ENCODE measurements at regions not wholly inside any gene's neighbourhood (a gene's known extent, or its start where the extent isn't known, plus 50 kb on each side); places are given as distances from the start of the nearest gene placed in this dataset.

DNA sequence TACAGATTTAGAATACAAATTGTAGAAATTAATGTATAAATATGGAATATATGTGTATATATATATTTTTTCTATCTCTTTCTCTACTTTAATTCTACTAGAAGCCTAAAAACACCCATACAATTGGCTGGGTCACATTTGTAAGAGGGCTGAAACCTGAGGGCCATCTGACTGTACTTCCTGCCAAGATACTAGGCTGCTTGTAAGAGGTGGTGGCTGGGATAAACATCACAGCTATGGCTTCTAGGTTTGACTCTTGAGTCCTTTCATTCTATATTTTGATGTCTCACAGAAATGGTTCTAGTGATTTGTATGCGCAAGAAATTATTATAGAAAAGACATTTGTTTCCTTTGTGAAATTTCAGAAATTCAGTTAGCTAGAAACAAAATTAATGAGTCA, 1155.2 kb upstream of the B3GALT2 start:
- no peak for DNase-seq (ENCODE audit: low read depth)
- H3K4me3 ChIP-seq (ENCODE audit: low read depth, low read length) = no peak overlapping the region
- TF ChIP-seq, protein P1, sequence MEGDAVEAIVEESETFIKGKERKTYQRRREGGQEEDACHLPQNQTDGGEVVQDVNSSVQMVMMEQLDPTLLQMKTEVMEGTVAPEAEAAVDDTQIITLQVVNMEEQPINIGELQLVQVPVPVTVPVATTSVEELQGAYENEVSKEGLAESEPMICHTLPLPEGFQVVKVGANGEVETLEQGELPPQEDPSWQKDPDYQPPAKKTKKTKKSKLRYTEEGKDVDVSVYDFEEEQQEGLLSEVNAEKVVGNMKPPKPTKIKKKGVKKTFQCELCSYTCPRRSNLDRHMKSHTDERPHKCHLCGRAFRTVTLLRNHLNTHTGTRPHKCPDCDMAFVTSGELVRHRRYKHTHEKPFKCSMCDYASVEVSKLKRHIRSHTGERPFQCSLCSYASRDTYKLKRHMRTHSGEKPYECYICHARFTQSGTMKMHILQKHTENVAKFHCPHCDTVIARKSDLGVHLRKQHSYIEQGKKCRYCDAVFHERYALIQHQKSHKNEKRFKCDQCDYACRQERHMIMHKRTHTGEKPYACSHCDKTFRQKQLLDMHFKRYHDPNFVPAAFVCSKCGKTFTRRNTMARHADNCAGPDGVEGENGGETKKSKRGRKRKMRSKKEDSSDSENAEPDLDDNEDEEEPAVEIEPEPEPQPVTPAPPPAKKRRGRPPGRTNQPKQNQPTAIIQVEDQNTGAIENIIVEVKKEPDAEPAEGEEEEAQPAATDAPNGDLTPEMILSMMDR (IDR thresholded peaks at IDR 0.05; ENCODE audit: insufficient read depth, low read depth, low read length) = no peak

DNA sequence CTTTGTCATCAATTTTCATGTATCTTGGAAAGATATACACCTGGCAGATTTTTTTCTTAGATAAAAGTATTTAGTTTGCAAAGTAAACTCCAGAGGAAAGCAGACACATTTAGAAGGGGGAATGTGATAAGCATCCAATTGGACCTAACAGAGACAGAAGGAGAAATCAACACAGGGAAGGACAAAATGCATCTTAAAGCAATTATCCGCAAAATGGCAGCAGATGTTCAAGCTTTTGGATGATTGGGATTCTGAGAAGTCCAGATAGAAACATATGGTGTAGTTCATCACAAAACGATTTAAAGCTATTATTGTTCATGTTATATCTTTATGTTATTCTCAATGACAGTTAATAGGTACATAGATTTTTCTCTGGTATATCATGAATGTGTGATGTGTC, 1153.1 kb upstream of the B3GALT2 start:
- no peak overlapping the region for H3K4me3 ChIP-seq (ENCODE audit: low read depth, low read length)
- TF ChIP-seq, protein P1 (IDR thresholded peaks at IDR 0.05; ENCODE audit: insufficient read depth, low read depth, low read length) = no peak
- no peak for DNase-seq (ENCODE audit: low read depth)

DNA sequence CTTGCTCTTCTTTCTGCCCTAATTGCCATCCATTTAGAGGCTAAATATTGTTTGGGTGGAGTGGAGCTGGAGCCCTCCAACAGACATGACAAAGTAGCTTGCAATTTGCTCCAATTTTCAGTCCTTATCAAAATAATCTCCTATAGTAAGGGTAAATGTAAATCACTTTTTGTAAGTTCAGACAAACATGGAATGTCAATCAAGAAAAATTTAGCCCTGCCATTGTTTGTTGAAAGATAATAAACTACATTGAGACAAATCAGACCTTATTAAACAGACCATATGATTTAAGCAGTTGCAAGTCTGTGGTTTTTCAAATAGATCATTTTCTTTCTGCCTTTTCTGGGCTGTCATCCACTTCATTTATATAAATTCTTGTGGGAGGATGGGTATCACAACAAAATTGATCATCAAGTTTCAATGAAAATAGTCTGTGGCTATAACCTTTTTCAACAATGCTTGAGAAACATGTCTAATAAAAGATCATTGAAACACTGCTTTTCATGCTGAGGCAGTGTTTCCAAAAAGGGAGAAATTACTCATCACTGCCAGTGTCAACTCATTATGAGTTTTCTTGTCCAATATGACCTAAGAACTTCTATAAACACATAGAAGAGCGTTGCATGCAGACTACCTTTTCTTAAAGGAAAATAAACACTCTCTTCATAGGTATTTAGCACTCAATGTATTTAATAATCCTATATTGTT, 1152.0 kb upstream of the B3GALT2 start:
- TF ChIP-seq, protein P1 (IDR thresholded peaks at IDR 0.05; ENCODE audit: insufficient read depth, low read depth, low read length) = no peak
- DNase-seq (ENCODE audit: low read depth) = no peak
- no peak overlapping the region for H3K4me3 ChIP-seq (ENCODE audit: low read depth, low read length)

DNA sequence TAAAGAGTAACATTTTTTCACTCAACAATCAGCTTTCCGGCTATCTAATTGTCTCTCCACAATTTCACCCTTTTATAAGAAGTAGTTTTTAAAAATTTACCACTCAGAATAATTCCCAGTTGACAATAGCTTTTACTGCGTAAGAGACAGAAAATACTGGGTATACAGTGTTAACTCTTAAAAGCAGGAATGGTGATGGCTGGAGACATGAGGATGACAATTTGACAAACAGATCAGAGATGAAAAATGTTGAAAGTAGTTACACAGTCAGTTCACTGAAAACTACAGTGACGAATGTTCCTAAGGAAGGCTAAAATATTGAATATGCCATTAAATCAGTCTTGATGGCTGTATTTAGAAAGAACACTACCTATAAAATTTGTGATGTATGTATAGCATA, 1146.8 kb upstream of the B3GALT2 start:
- TF ChIP-seq, protein P1 (IDR thresholded peaks at IDR 0.05; ENCODE audit: insufficient read depth, low read depth, low read length) = no peak
- no peak for DNase-seq (ENCODE audit: low read depth)
- no peak overlapping the region for H3K4me3 ChIP-seq (ENCODE audit: low read depth, low read length)

DNA sequence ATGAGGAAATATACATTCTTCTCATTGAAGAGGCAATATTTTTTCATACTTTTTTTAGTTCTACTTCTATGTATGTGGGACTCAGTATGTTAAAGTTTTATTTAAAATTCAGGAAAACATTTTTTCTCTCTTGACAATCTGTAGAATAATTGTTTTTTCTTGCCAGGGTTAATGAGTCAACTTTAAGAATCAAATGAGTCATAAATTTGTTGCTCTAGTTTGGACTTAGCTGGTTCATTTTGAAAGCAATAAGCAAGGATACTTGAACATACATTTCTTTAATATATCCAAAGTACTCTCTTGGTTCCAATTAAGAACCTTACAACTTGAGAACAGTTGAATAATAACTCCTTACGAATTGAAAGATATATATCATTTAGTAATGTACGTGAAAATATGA, 1145.3 kb upstream of the B3GALT2 start:
- no peak for DNase-seq (ENCODE audit: low read depth)
- no peak overlapping the region for H3K4me3 ChIP-seq (ENCODE audit: low read depth, low read length)
- TF ChIP-seq, protein P1 (IDR thresholded peaks at IDR 0.05; ENCODE audit: insufficient read depth, low read depth, low read length) = no peak

DNA sequence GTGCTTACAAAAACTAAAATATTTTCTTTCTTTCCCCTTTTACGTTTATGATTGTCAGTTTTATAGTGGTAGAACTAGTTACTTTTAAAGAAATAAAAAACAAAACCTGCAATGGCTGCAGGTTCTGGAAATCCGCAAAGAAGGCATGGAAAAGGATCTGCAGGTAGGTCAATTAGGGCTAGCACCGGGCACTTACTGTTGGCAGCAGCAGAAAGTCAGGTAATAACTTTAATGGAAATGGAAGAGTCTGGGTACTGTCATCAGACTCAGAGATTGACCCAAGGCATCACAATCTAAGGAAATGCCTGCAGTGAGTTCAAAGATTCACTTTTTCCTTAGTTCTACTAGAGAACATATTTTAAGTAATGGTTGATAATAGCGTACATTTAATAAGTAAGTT, 1136.3 kb upstream of the B3GALT2 start:
- no peak for DNase-seq (ENCODE audit: low read depth)
- TF ChIP-seq, protein P1 (IDR thresholded peaks at IDR 0.05; ENCODE audit: insufficient read depth, low read depth, low read length) = no peak
- no peak overlapping the region for H3K4me3 ChIP-seq (ENCODE audit: low read depth, low read length)

GRCh38 chr1:194318790-194319280, 1132.4 kb upstream of the B3GALT2 start:
- TF ChIP-seq, protein P1 (IDR thresholded peaks at IDR 0.05; ENCODE audit: insufficient read depth, low read depth, low read length) = no peak
- no peak overlapping the region for H3K4me3 ChIP-seq (ENCODE audit: low read depth, low read length)
- DNase-seq (ENCODE audit: low read depth) = no peak

Measured in fibroblast of villous mesenchyme (primary cell).